Activated T-cell treated with anti-CD3 and anti-CD28 coated beads for 4 hours (primary cell): ENCODE measurements at regions not wholly inside any gene's neighbourhood (a gene's known extent, or its start where the extent isn't known, plus 50 kb on each side); places are given as distances from the start of the nearest gene placed in this dataset.

Source experiments
- DNase-seq: peaks from one replicate; pipeline ENCODE4 v3.0.0-alpha.2; 2020

- DNase-seq: no peak
Observed at GRCh38 chr22:47716890-47717615, 954.6 kb downstream of the TBC1D22A start.

GRCh38 chr22:47715866-47716578 lies 953.6 kb downstream of the TBC1D22A start:
- no peak for DNase-seq

GRCh38 chr22:47713941-47714340 lies 951.5 kb downstream of the TBC1D22A start:
- no peak for DNase-seq

DNA sequence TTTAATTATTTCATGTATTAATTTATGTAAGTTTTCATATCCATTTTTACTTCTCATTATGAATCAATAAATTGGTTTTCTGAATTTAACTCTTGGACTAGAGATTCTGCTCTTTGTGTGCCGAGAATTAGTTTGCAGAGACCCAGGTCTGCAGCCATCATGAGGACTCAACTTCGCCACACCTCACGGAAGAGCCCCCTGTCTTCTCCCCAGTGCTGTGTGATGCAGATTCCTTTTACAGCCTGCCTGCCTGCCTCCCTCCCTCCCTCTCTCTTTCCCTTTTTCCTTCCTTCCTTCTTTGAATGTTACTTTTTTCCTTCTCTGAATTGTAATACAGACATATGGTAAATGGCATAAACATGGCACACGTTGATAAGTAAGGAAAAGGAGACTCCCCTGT lies 947.7 kb downstream of the TBC1D22A start:
- no peak for DNase-seq

GRCh38 chr22:47705350-47705749 lies 942.9 kb downstream of the TBC1D22A start:
- no peak for DNase-seq

GRCh38 chr22:47698906-47699305 lies 936.5 kb downstream of the TBC1D22A start:
- DNase-seq: no peak

- DNase-seq: no peak
Observed at GRCh38 chr22:47697861-47698260, 935.4 kb downstream of the TBC1D22A start.

DNA sequence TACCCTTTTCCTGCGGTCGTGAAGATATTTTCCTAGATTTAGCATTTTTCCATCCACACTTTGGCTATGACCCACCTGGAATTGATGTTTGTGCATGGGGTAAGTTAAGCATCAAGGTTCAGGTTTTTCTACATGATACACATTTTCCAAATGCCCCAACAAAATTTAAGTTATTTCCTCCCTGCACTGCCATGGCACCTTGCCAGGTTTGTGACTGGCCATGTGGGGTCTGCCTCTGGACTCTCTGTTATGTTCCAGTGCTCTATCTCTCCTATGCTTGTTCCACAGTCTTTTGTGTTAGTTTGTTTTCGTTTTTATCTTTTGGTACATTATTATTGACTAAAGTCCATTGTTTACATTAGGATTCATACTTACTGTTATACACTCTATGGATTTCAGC lies 934.3 kb downstream of the TBC1D22A start:
- DNase-seq: no peak

GRCh38 chr22:47695176-47695575 lies 932.7 kb downstream of the TBC1D22A start:
- no peak for DNase-seq

GRCh38 chr22:47694536-47695130 lies 932.2 kb downstream of the TBC1D22A start:
- no peak for DNase-seq

GRCh38 chr22:47693606-47694005 lies 931.2 kb downstream of the TBC1D22A start:
- DNase-seq: no peak

DNA sequence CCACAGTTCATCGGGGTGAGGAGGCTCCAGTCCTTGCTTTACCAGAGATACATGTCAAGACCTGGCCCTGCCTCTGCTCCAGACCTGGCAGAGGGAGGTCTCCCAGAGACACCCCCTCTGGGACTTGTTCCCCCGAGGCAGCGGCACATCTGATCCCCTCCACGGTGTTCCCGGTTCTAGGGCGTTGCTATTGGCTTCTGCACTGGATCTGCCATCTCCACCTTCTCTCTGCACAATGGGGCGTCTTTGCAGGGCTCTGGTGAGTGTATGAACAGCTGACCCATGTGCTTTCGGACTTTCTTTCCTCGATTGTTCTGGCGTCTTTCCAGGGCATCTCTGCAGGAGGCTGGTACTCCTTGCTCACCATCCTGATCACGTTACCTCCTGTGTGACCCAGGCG lies 930.4 kb downstream of the TBC1D22A start:
- DNase-seq: no peak

GRCh38 chr22:47691152-47691895 lies 928.9 kb downstream of the TBC1D22A start:
- DNase-seq: no peak

DNA sequence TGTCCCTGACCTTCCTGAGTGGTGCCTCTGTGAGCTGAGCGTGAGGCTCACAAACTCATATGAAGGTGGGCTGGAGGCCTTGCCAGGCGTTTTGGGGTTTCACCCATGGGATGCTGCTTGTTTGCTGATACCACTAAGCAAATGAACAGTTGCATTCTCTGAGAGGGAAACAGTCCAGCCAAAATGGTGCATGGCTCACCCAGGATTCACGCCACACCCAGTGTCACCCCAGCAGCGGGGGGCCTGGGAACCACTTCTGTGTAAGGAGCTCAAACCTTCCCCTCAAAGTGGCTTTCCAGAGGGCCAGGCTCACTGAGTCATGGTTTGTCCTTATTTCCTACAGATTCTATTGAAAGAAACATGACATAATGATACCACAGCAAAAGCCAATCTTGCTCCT lies 928.1 kb downstream of the TBC1D22A start:
- DNase-seq: no peak

GRCh38 chr22:47690166-47690565 lies 927.7 kb downstream of the TBC1D22A start:
- DNase-seq: no peak

GRCh38 chr22:47687776-47688175 lies 925.3 kb downstream of the TBC1D22A start:
- DNase-seq: no peak

DNA sequence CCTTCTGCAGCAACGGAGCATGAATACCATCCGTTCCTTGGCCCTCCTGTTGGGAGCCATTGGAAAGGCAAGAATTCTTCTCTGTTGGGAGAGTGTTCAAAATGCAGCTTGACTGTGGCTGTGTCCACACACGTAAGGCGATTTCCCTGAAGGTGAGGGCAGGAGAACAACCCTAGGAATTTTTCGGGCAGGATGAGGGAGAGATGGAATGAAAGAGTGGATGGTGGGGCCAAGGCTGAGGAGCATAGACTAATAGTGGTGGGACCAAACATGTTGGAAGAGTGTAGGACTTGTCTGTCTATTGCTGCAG lies 924.9 kb downstream of the TBC1D22A start:
- no peak for DNase-seq

DNA sequence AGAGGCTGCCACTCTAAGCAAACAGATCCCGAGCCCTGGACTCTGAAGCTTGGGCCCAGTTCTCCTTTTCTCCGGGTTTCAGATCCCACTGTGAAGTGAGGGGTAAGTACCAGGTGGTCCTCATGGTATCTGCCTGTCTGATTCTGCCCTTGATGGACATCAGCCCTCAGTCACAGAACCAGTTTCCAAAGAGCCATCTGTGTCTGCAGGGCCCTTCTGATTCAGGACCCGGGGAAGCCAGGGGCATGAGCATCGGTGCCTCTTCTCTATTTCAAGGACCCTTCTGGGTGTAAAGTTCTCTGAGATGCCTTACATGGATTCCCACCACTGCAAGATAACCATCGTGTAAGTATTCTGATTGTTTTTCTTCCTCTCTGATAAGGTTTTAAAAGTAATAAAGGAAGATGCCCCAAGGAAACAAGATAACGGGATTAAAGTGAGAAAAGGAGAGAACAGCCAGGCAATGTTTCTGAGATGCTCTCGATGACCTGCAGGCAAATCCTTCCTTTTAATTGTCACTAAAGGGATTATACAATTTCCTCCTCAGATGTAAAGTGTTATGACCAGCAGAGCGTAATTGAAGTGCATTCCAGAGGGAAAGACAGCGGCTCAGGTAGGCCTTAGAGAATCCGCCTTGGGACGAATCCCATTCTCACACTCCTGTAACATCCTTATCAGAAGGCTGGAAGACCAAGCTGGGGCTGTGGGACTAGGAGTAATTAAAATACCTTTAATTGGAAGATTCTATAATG lies 924.3 kb downstream of the TBC1D22A start:
- DNase-seq: no peak

DNA sequence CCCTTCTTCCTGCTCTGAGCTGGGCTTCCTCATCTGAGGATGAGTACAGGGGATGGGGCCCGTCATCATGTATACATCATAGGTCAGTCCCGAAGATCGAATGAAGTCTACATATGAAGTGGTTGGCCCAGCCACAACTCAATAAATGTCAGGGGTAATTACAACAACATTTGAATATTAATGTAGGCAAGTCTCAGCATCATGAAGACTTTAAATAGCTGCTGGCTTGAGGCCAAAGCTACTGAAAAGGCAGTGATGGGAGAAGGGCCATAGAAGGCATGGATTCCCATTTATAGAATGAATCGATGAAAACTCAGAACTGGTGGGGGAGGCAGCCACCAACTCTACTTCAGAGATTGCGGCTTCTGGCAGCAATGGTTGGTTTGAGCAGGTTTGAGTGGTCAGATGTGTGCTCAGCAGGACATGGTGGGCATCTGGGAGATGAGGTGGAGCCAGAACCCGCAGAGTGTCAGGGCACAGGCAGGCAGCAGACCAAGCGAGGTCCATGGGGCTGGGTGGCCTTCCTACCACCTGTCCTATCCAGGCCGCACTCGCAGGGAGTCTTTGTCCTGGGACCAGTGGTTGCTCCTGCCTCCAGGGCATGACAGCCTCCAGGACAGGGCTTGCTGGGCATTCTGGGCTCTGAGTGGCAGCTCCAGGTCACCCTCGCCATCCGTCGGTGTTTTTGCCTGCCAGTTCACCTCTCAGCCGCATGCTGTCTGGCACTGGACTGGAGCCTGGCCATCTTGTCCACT lies 919.1 kb downstream of the TBC1D22A start:
- no peak for DNase-seq

- DNase-seq: no peak
Observed at GRCh38 chr22:47678636-47679287, 916.3 kb downstream of the TBC1D22A start.

DNA sequence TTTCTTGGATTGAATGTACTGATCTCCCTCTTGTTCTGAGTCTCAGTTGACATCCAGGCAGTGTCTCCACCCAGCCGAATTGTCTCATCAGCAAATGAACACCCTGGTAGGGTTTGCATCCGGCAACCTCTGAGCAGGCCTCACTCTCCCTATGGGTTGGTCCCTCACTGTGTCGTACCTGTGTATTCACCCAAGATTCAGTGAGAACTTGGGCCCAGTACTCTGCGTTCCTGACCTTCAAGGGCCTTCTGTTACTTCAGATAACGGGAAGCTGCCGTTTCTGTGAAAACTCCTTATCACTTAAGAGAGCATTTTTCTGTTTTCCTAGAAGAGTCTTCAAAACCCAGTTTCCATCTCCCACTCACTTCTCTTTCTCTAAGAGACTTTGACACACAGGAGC lies 915.6 kb downstream of the TBC1D22A start:
- DNase-seq: no peak

DNA sequence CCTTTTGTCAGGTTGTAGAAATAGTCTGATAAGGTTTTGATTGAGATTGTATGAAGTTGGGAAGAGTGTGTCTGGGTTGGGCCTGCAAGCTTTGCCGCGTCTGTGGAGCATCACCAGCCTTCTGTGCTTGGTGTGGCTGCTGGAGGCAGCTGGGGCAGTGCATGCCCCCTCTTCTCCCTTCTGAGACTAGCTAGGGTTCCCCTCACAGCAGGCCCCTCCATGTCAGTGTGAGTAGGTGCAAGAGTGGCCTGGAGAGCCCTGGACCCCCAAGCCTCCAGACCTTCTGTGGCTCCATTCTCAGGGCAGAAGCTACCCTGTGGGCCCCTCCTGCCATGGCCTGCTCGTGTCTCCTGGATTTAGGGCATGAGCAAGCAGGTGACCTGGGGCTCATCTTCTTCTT lies 914.2 kb downstream of the TBC1D22A start:
- no peak for DNase-seq
